SW480 (cell line): ENCODE measurements at regions not wholly inside any gene's neighbourhood (a gene's known extent, or its start where the extent isn't known, plus 50 kb on each side); places are given as distances from the start of the nearest gene placed in this dataset.
A peak's percentile ranks its signal among the peaks of the same experiment; 100 is the strongest.
"Not testable (repeated sequence)": the region's sequence is repeated elsewhere in the genome, so short reads cannot be mapped to it uniquely, and the experiment has no call there.

Source experiments
- DNase-seq: peaks from one replicate; pipeline ENCODE4 v3.0.0-alpha.2; 2016; ENCODE audit warnings: low spot score

- DNase-seq: no peak
Observed at GRCh38 chrX:896256-896655, 265.7 kb downstream of the SHOX start.

- DNase-seq: no peak
Observed at GRCh38 chrX:889966-890651, 259.5 kb downstream of the SHOX start.

- not testable (repeated sequence) for DNase-seq
Observed at GRCh38 chrX:887724-888123, 257.1 kb downstream of the SHOX start.

GRCh38 chrX:883588-883987 lies 253.0 kb downstream of the SHOX start:
- DNase-seq: no peak

GRCh38 chrX:879756-880698 lies 249.4 kb downstream of the SHOX start:
- DNase-seq: peak; percentile 36

GRCh38 chrX:874061-874460 lies 243.5 kb downstream of the SHOX start:
- no peak for DNase-seq

- DNase-seq: no peak
Observed at GRCh38 chrX:873016-873415, 242.4 kb downstream of the SHOX start.

GRCh38 chrX:872090-872489 lies 241.5 kb downstream of the SHOX start:
- DNase-seq: no peak

GRCh38 chrX:871626-872025 lies 241.0 kb downstream of the SHOX start:
- DNase-seq: no peak

- DNase-seq: no peak
Observed at GRCh38 chrX:867966-868647, 237.5 kb downstream of the SHOX start.

- DNase-seq: no peak
Observed at GRCh38 chrX:867502-867901, 236.9 kb downstream of the SHOX start.

GRCh38 chrX:866441-866990 lies 235.9 kb downstream of the SHOX start:
- DNase-seq: no peak

- no peak for DNase-seq
Observed at GRCh38 chrX:865422-865821, 234.8 kb downstream of the SHOX start.

GRCh38 chrX:861921-862320 lies 231.3 kb downstream of the SHOX start:
- no peak for DNase-seq

GRCh38 chrX:861340-861890 lies 230.8 kb downstream of the SHOX start:
- no peak for DNase-seq

GRCh38 chrX:859329-859728 lies 228.7 kb downstream of the SHOX start:
- DNase-seq: no peak

- DNase-seq: no peak
Observed at GRCh38 chrX:858542-859078, 228.0 kb downstream of the SHOX start.

GRCh38 chrX:857376-857775 lies 226.8 kb downstream of the SHOX start:
- DNase-seq: no peak

GRCh38 chrX:856566-857290 lies 226.1 kb downstream of the SHOX start:
- DNase-seq: no peak

- DNase-seq: no peak
Observed at GRCh38 chrX:853304-853703, 222.7 kb downstream of the SHOX start.

- DNase-seq: peak; percentile 53
Observed at GRCh38 chrX:850471-850916, 219.9 kb downstream of the SHOX start.
